Right hindlimb (tissue), 1 donor: ENCODE measurements at regions not wholly inside any gene's neighbourhood (a gene's known extent, or its start where the extent isn't known, plus 50 kb on each side); places are given as distances from the start of the nearest gene placed in this dataset.

Source experiments
- DNase-seq: peaks from one replicate; pipeline ENCODE4 v3.0.0-alpha.2; 2018

DNA sequence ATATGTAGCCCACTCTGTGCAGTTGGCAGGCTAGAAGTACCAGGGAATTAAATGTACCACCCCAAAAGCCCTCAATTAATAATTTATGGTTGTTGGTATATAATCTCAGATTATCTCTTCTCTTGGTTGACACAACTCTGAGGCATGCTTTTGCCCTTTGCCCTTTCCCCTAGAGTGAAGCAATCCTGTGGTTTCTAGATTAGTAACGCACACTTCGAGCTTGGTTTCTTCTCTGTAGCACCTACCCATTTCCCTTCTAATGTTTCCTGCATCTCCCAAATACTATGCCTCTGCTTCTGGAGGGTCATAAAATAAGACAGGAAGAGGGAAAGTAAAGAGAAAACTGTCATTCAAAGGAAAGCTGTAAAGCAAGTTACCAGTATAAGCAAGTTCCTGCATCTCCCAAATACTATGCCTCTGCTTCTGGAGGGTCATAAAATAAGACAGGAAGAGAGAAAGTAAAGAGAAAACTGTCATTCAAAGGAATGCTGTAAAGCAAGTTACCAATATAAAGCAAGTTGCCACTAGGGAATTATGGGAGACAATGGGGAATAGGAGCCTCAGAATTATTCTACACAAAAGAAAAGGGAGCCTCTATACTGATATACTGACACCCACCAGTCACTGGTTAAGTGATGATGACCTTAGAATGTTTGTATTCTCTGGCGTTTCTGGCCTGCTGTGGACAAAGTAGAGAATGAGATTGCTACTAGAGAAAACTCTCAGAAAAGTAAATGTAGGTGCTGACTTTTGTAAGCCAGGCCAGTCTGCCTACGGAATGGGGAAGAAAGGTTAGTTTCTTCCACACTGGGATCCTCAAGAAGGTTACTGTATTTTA, 862.6 kb upstream of the MAN1A1 start:
- DNase-seq, result no peak

DNA sequence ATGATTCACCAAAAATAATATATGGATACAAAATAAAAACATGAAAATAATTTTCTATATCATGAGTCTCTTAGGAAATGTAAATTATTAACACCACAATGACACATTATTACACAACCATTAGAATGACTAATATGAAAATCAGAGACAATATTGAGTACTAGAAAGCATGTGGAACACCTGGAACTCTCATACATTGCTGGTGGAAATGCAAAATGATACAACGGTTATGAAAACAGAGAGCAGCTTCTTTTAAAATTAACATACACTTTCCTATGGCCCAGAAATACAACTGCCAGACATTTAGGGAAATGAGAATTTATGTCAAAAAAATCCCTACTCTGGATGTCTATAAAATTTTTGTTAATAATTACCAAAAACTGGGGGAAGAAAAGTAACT, 853.3 kb upstream of the MAN1A1 start:
- DNase-seq, result no peak

DNA sequence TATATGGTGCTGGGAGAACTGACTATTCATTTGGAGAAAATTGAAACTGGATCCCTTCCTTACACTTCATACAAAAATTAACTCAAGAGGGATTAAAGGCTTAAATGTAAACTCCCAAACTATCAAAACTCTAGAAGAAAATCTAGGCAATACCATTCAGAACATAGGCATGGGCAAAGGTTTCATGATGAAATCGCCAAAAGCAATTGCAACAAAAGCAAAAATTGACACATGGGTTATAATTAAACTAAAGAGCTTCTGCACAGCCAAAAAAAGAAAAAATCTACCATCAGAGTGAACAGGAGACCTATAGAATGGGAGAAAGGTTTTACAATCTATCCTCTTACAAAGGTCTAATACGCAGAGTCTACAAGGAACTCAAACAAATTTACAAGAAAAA, 851.3 kb upstream of the MAN1A1 start:
- no peak for DNase-seq

DNA sequence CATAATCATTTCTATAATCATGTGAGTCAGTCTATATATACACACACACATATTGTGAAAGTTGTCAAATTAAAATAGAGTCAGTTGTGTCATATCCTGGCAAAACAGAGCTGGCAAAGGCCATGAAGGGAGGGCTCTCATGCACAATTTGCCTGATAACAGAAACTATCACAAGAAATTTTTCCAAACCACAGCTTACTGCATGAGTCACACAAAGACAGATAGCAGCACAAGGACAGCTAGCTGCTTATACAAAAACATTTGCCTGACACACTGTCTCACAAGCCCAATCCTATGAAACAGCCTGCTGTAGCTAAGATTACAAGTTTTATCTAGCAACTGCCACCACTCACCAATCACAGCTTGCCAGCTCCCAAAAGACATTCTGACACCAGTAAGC, 848.5 kb upstream of the MAN1A1 start:
- DNase-seq, result no peak

DNA sequence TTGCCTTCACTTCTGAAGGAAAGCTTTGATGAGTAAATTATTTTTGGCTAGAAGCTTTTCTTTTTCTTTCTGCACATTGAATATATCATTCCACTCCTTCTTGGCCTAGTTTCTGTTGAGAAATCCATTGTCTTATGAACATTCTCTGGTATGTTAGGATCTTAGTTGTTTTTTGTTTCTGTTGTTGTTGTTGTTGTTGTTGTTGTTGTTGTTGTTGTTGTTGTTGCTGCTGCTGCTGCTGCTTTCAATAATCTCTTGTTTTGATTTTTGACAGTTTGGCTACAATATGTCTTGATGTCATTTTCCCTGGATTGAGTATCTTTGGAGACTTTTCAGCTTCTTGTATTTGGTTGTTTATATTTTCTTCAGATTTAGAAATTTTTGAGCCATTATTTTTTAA, 836.5 kb upstream of the MAN1A1 start:
- DNase-seq, result no peak

DNA sequence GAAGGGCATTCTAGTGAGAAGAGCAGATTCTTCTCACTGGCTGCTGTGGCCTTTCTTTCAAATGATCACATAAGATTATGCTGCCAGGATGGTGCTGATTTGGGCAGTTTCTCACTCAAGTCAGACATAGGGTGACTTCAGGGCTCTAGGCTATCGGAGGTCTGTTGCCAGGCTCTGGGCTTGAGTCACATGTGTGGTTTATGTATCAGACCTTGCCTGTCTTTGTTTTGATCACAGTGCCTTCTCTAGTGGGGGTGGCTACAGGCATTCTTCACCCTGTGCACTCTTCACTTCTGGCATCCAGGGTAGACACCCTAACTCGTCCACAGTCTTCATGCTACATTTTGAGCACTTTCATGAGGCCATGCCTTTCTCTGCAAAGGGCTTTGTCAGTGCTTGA, 823.7 kb upstream of the MAN1A1 start:
- DNase-seq, result no peak

DNA sequence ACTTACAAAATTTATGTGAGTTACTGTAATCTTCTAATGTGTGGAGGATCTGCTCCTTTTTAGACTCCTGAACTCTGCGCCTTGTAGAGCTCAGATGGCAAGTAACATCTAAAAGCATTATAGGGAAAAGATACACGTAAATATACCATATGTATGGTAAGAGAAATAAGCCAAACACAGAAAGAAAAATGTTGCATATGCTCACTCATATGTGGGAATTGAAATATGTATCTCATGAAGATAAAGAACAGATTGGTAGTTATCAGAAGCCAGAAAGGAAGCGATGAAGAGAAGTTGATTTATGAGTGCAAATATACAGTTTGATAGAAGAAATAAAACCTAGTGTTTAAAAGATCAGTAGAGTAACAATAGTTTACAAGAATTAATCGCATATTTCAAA, 815.0 kb upstream of the MAN1A1 start:
- DNase-seq, result no peak

DNA sequence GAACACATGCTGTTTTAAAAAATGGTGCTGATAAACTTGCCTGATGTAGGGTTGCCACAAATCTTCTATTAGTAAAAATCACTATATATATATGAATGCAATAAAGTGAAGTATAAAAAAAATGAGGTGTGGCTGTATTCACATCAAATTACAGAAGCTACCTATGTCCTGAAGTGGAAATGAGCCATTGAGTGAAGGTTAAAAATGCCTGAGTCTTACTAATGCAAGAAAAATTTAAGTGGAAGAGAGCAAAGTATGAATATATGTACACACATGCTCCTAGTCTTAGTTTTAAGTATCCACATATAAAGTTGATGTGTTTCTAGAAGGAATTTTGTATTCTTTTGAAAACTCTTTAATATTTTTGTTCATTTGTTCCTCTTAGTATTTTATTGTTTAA, 808.3 kb upstream of the MAN1A1 start:
- no peak for DNase-seq

DNA sequence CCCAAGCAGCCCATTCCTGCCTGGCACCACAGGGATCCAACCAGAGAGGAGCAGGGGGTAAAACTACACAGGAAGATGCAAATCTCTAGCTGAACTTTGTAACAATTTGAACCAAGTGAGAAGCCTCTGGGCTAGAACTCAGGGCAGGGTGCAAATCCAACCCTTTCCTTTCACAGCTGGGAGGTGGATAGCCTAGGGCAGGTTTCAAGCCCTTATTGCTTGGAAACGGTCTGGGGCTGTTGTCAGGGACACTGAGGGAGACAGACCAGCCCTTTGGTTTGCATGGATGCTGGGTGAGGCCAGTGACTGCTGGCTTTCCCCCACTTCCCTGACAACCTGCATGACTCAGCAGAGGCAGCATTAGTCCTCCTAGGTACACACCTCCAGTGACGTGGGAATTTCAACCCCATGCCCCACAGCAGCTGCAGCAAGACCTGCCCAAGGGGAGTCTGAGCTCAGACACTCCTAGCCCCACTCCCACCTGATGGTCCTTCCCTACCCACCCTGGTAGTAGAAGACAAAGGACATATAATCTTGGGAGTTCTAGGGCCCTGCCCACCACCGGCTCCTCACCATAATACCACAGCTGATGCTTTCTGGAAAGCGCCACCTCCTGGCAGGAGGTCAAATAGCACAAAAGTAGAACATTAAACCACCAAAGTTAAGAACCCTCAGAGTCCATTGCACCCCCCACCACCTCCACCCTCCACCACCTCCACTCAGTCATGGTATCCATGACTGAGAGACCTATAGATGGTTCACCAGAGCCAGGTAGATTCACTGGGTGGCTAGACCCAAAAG, 797.7 kb upstream of the MAN1A1 start:
- DNase-seq, result no peak

DNA sequence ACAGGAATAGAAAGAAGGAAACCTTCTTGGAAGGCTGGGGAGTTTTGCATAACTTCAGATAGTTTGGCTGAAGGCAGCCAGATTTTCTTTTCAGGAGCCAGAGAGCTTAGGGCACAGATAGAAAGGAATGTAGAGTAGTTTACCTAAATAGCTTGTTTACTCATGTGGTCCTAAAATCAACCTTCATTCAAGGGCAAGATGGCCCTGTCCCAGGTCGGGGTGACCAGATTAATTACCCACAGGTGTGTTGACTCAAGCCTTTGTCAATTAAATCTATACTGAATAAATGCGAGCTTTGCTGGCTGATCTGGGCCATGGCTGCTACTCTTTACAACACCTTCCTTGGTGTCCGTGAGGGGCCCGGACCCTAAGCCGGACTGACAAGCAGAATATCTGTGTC, 792.0 kb upstream of the MAN1A1 start:
- DNase-seq, result no peak

DNA sequence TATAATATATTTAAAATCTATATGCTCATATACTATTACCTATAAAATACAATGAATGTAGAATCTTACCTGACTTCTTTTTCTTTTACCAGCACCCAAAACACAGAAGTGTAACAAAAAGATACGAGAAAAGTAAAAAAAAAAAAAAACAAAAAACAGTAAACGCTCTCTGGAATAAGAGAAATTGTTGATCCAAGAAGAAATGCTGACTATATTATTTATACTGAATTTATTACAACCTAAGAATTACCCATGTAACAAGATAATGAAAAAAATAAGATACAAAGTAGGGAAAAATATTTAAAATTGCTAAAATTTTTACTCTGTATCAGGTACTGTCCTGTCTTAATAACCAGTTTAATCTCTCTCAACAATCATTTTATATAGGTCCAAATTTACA, 787.9 kb upstream of the MAN1A1 start:
- DNase-seq, result no peak

DNA sequence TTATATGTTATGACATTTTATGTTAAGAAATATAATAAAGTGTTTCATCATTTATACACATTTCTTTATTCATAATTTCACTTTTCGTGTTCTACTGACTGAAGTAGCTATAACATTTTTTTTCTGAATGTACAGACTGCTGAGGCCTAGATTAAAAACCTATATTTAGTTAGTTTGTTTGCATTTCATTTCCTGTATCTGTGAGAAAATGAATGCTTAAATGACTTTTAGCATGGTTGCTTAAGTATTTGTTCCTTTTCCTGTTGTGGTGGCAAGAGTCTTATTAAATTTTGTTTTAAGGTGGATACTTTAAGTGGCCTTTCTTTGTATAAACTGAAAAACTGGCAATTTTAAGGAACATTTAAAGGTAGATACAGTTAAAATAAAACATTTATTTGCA, 779.7 kb upstream of the MAN1A1 start:
- DNase-seq, result no peak

DNA sequence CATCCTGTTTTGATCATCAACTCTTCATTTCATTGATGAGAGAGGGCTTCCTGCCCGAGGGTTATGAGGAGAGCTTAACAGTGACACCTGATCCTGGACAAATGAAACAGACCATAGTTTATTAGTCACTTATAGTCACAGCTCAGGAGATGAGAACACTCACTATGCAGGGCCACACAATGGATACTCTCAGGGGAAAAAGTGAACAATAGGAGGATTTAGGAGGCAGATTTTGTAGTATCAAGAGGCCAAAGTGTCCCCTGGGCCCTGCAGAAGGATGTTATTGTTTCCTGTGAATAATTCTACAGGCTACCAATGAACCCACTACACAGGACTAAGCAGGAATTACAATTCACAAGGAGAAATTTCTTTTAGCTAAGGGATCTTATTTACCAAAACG, 772.8 kb upstream of the MAN1A1 start:
- no peak for DNase-seq

DNA sequence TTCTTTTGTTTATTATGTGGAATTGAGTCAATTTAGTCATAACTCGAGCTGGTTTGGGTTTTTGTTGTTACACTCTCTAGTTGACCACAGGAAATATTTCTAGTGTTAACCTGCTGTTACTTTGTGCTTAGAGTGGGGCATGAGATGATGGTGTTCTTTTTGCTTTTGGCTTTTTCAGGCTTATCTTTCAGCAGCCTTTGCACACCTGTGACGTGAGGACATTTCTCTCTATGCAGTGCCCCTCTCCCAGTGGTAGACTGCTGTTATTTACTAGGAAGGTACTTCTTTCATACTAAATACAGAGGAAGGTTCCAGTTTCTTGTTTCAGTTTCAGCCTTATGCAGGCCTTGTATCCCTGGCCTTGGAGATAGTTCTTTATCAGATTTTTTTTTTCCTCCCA, 766.8 kb upstream of the MAN1A1 start:
- DNase-seq, result no peak

DNA sequence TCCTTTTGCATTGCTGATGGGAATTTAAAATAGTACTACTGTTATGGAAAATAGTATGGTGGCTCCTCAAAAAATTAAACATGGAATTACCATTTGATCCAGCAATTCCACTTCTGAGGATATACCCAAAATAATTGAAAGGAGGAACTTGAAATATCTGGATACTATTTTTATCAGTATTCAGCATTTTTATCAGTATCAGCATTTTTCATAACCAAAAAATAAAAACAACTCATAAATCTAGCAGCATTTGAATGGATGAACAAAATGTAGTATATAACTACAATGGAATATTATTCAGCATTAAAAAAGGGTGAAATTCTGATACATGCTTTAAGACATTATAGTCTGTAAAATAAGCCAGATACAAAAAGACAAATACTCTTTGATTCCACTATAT, 763.4 kb upstream of the MAN1A1 start:
- DNase-seq, result no peak

DNA sequence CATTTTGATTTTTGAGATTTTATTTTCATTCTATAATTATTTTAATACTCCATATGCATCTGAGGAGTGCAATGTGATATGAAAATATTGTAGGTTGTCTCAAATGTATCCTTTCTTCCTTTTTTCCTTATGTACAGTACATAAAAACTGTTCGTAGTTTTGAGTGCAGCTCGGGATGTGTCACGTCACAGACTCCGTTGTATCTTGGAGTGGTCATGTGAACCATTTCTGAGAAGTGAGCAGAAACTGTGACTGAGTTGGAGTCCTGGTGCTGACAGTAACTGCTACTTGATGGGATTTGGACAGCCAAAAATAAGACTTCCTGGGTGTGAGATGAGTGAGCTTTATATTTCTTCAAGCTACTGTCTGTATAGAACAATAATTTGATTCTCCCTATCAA, 761.4 kb upstream of the MAN1A1 start:
- no peak for DNase-seq

DNA sequence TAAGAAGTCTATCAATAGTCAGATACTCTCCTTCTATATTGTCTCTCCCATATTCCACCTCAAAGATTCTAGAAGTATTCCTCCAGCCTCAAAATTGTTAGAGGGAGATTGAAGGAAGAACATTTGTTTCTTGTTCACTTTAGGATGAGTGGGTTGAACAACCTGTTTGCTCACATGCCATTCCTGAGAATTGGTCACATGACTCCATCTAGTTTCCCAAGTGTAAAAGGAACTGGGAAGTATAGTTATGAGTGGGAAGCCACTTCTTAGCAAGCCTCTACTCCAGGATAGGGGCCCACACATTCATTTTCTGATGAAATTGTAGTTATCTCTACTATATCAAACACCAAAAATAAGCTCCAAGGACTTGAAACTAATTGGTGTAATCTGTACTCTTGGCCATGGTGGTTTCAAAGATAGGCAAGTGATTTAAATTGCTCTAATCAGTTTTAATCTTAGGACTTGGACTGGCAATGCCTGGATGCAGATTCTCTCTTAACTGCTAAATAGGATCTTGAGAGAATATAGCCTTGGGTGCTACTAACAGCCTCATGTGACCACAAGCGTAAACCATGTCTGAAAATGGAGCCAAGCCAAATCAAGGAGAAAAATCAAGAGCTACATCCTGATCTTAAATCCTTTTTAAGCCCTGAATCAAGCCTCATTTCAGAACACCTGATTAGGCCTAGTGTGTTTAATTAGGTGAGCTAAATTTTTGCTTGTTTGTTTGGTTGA, 758.7 kb upstream of the MAN1A1 start:
- DNase-seq, result no peak

DNA sequence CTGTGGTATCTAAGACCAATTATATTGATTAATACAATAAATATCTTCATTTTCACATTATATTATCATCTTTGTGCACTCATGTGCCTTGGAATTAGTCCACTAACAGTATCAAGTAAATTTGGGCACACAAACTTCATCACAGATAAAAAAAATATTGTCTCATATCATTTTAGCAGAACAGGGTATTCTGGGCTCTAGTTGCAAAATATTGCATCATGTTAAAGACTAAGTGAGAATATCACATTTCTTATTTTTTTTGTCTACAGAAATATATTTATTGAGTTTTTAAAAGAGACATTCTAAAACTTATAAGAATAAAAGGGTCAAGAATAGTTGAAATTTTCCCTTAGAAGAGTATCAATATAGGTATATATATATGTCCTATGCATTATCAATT, 754.1 kb upstream of the MAN1A1 start:
- DNase-seq, result no peak

DNA sequence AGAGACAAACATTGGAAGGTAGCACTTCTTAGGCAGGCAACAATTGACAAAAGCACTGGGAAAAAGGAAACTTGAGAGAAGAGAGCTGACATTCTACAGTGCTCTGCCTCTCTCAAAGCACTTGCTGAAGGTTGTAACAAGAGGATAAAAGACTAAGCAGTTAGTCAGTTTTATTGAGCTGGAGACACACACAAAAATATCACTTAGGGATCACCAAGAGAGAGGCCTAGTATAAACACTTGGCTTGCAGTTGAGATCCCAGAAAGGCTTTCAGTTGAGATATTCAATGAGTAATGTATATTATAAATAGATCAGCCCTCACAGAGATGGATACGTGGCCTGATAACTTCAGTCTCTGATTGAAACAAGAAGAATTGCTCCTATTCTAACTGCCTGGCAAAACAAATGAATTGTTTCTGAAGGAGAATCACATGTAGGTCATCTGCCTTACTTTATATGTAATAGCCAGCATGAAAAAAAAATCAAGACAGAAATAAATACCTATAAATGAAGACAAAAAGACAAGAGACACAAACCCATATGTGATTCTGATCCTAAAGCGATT, 747.2 kb upstream of the MAN1A1 start:
- DNase-seq, result no peak

DNA sequence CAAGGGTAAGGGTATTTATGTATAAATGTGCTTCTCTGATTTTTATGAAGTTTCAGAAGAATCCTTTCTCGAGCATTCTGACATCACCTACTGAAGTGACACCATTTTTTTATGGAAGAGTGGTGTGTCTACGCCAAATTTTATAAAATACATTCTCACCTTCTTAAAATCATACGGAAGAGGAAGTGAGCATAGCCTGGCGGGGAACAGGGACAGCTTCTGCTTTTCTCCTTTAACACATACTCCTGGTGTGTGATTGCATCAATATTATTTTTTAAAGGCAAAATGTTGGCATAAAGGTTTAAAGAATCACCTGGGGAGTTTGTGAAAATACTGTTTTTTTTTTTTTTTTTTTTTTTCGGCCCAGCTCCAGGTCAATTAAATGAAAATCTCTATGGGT, 733.6 kb upstream of the MAN1A1 start:
- DNase-seq, result no peak

DNA sequence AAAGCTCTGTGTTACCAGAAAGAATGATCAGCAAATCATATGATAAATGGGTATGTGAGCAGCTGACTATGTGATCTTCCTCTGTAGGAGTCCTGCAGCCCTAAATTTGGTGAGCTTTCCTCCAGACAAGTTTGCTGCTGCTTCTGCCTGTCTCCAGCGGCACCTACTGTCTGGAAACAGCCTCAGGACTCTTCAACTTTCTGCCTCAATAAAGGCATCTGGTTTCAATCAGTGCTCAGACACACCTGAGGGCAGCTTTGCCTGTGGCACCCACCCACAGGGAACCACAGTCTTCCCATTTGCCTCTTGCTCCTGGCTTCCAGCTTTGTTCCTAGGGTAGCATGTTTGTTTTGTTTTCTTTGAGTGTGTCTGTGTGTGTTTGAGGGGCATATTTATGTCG, 727.9 kb upstream of the MAN1A1 start:
- DNase-seq, result peak; percentile 17

DNA sequence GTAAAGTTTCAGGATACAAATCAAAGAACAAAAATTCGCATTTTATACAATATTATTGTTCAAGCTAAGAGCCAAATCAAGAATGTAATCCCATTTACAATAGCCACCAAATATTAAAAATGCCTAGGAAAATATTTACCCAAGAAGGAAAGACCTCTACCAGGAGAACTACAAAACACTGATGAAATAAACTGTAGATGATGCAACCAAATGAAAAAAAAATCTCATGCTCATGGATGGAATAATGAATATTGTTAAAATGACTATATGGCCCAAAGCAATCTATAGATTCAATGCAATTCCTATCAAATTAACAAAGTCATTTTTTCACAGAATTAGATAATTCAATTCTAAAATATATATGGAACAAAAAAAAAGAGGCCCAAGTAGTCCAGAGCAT, 708.8 kb upstream of the MAN1A1 start:
- no peak for DNase-seq

DNA sequence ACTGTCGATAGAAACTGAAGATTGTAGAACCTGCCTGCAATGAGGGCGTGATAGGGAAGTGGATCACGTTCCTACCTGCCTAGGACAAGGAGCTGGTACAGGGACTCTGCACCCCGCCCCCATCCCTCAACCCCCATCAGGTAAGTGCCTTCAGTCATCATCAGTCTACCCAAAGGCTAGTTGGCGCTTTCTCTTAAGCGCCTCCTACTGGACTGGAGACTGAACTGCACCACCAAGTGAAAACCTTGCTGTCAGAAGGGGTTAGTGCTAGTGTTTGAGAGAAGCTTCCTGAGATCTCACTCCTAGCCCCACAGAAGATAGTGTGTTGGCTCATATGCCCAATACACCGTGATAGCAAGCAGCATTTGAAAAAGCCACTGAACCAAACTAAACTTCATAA, 706.5 kb upstream of the MAN1A1 start:
- DNase-seq, result no peak

DNA sequence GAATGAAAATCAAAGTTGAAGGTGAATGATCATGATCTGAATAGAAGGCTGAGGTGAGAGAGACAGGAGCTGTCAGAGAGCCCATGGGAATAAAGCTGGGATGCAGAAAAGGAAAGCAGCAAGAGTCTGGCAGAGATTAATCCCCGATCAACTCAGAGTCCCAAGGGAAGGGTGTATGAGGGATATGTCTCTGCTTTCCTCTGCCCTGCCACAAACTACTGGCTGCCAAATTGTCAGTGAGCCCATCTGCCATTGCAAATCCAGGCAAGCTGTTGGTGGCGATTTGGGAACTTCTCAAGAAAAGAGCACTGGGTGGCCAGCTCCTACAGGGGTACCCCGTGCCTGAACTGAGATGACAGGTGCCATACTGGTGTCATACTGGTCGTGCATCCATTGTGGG, 705.5 kb upstream of the MAN1A1 start:
- DNase-seq, result no peak
